GM12872 (cell line): ENCODE measurements at regions not wholly inside any gene's neighbourhood (a gene's known extent, or its start where the extent isn't known, plus 50 kb on each side); places are given as distances from the start of the nearest gene placed in this dataset.

ENCODE experiments used
- CTCF ChIP-seq: IDR thresholded peaks from 3 replicates; pipeline ENCODE4 v1.5.1; 2011; ENCODE audit warnings: low read depth, mild to moderate bottlenecking, low read length, moderate library complexity; ENCODE audit not compliant: insufficient read depth

GRCh38 chr6:26292709-26293108, 72.3 kb upstream of the BTN3A2 start:
- no peak for TF ChIP-seq CTCF

DNA sequence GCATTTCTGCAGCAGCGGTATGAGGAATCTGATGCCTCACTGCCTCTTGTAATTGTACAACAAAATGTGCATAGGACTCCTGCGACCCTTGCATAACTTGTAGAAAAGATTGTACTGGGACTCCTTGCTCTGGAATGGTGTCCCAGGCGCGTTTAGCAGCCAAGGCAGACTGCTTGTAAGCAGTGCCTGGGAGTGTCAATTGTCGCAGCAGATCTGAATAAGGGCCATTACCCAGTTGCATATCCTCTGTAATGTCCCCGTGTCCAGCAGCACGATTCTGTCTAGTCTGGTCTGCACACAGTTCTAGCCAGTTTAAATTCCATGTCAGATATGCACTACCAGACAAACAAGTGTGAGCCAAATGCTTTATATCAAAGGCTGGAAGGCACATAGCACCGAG, 70.7 kb upstream of the BTN3A2 start:
- TF ChIP-seq CTCF, result no peak

DNA sequence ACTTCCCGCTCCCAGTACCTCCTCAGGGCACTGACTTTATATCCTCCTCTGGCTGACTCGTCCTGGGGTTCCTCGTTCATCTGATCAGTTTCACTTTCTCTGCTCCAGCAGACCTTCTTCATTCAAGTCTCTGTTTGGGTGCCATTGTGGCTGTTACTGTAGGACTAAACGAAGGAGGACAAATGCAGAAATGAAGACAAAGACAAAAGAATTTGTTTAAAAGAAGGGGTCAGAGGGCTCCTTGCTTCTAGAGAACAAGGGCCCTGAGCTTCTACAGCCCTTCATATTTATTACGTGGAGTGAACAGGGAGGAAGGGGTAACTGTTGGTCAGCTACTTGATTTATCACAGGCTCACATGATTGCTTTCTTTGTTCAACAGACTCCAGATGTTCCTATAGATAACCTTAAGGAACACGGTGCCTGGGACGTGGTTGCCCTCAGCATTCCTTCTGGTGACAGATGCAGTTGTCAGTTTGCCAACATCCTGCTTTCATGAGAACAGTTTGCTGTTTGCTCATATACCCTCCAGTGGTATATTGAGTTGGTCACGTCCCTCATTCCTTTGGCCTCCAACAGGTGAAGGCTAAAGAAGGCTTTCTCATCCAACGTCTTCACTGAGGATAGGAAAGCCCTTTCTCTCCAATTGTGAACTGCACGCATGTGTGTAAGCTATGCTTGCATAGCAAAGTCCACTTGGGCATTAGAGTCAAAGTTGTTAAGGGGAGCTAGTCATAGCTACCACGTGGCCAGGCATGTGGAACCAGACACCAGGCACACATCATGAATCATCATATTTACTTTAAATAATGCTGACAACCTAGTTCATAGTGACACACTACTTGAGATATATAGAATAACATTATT, 69.1 kb upstream of the BTN3A2 start:
- TF ChIP-seq CTCF, result no peak

DNA sequence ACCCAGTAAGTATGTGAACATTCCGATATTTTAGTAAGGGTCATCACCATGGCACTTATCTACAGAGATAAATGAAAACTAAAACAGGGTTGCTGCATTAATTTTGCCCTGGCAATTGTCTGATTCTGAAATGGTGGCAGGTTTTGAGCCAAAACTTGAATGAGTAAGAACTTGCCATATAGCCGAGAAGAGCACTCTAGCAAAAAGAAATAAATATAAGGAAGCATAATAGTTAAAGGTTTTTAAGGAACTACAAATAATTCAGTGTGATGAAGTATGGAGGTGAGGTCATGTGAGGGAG, 68.5 kb upstream of the BTN3A2 start:
- TF ChIP-seq CTCF, result no peak

DNA sequence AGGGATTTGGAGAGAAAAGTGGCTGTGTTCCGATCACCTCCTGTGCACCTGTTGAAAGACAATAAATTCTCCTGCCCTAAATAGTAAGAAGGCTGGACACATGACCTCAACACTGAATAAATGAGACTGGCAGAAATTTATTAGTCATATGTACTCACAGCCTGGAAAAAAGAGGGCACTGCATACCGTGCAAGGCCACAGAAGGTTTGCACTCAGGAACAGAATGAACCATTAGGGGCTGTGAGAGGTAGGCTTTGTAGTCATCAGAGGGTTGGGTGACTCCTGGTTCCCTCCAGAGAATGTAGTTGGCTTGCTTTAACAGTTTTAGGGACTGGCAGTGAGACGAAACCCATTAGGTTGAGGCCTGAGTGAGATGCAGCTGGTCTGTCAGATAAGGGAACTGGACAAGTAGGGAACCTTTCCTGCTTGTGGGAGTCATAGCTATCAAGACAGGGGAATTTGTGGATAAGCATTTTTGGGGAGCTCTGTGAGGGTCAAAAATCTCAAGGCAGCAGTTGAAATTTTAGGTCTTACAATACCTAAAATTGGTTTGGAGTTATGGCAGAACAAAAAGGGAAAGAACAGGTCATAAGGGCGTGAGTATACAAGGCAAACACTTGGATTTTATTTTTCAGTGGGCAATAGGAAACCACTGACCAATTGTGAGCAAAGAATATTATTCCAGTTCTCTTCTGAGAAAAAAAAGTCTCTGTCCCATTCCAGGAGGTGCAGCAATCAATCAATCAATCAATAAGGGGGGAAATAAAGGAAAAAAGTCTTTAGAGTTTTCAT, 67.9 kb upstream of the BTN3A2 start:
- TF ChIP-seq CTCF, result no peak

DNA sequence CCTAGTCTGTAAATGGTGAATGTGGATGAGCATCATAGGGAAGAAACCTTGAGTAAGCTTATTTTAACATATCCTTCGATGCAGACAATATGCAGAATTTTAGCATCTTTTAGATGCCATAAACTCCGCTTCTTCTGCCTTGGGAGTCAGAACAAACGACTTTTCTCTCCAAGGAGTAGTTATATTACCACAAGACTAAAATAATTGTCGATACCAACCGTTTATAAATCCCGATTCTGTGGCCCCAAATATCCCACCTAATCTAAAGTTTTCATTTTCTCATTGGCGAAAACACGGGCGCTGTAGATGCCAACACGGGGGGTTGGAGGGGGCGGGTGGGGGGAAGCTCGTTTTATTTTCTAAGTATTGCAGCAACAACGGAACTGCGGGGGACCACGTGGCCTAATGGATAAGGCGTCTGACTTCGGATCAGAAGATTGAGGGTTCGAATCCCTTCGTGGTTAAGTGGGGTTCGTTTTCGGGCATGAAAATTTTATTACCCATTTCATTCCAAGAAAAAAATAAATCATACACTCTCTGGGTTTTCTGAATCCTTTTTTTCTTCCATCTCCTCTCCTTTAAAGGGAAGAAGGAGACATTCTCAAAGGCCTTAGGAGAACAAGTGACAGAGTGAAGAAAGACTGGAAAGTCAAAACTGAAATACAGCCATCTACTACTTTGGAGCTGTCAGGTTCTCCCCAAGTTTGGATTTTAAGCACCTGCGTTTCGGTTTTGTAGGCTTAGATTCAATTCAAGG, 65.5 kb upstream of the BTN3A2 start:
- TF ChIP-seq CTCF, result no peak

- no peak for TF ChIP-seq CTCF
Measured at GRCh38 chr6:26300043-26300331, 65.0 kb upstream of the BTN3A2 start.
